SH-SY5Y (cell line): ENCODE measurements at regions not wholly inside any gene's neighbourhood (a gene's known extent, or its start where the extent isn't known, plus 50 kb on each side); places are given as distances from the start of the nearest gene placed in this dataset.

Source experiments
- GATA2 ChIP-seq: IDR thresholded peaks from 2 replicates; pipeline ENCODE4 v1.6.1; 2011; ENCODE audit warnings: mild to moderate bottlenecking, low read depth, low read length
- GATA3 ChIP-seq: IDR thresholded peaks from 2 replicates; pipeline ENCODE4 v1.6.1; 2011; ENCODE audit warnings: low read depth, mild to moderate bottlenecking, low read length, moderate library complexity

- TF ChIP-seq GATA2 (no peak), GATA3 (no peak)
These were observed 813.4 kb downstream of the TLE1 start for GRCh38 chr9:80875947-80876346.
